ENCODE measurements at regions not wholly inside any gene's neighbourhood (a gene's known extent, or its start where the extent isn't known, plus 50 kb on each side); places are given as distances from the start of the nearest gene placed in this dataset.

DNA sequence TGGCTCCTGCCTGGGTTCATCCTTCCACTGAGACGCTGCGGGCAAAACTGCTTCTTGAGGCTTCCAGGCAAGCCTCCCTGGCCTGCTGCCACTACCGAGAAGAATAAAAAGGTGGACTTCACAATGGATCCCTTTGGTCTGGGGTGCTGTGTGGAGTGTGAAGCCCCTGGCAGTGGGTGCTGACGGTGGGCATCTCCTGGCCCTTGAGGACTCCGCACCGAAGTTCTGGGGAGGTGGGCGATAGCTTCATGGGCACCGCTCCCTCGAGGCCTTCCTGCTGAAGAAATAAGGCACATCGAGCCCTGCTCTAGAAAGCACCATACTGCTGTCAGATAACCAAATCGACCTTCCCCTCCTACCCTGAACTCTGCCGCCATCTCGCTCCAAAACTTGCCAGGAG lies 106.6 kb upstream of the CTBP2 start:
- DNase-seq, result no peak

DNA sequence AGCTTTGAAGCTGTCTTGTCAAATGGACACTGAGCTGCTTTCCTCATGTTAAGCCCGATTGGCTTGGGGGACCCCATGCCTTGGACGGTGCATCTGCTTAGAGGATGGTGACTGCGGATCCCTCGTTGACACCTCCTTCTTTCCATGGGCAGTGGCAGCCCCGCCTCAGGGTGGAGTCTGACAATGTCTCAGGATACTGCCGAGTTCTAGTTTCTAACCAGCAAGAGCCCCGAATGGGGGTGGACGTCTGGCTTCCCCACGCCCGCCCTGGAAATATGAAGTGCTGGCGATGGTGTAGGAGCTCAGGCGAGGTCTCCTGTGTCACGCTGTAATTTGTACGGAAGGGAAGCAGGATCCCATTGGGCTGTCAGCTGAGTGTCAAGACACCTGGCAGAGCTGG lies 106.2 kb upstream of the CTBP2 start:
- Mint-ChIP-seq H3K4me3 (no peak overlapping the region), H3K27me3 (ENCODE audit: low read depth) (no peaks in the 10 kb centered on the region), H3K27ac (no peak overlapping the region), H3K9me3 (ENCODE audit: insufficient read depth) (peaks cover 7% of the 10 kb centered on the region), H3K36me3 (ENCODE audit: low read depth) (no peaks in the 10 kb centered on the region), H3K4me1 (ENCODE audit: low read depth) (no peaks in the 10 kb centered on the region)
- ChIA-PET CTCF (no interaction called here), POLR2A (no interaction called here)
- no peak for ATAC-seq
- no peak for DNase-seq

More for the DNA sequence above, 106.6 kb upstream of the CTBP2 start:
- H3K4me3 Mint-ChIP-seq, result no peak overlapping the region
- no peaks in the 10 kb centered on the region for H3K36me3 Mint-ChIP-seq (ENCODE audit: low read depth)
- ATAC-seq, result no peak
- no peaks in the 10 kb centered on the region for H3K4me1 Mint-ChIP-seq (ENCODE audit: low read depth)
- POLR2A ChIA-PET, result no interaction called here
- H3K27ac Mint-ChIP-seq, result no peak overlapping the region
- CTCF ChIA-PET, result no interaction called here
- H3K9me3 Mint-ChIP-seq (ENCODE audit: insufficient read depth), result peaks cover 3% of the 10 kb centered on the region
- no peaks in the 10 kb centered on the region for H3K27me3 Mint-ChIP-seq (ENCODE audit: low read depth)

GRCh38 chr10:125265579-125265955 lies 105.2 kb upstream of the CTBP2 start:
- ChIA-PET POLR2A (no interaction called here), CTCF (no interaction called here)
- H3K36me3 Mint-ChIP-seq (ENCODE audit: low read depth), result no peaks in the 10 kb centered on the region
- ATAC-seq (no peak), DNase-seq (no peak)
- H3K27me3 Mint-ChIP-seq (ENCODE audit: low read depth), result no peaks in the 10 kb centered on the region
- H3K4me1 Mint-ChIP-seq (ENCODE audit: low read depth), result no peaks in the 10 kb centered on the region
- no peak overlapping the region for H3K4me3 Mint-ChIP-seq
- H3K9me3 Mint-ChIP-seq (ENCODE audit: insufficient read depth), result peaks cover 7% of the 10 kb centered on the region
- H3K27ac Mint-ChIP-seq, result no peak overlapping the region

GRCh38 chr10:125264757-125265578 lies 104.6 kb upstream of the CTBP2 start:
- CTCF ChIA-PET, result no interaction called here
- no peaks in the 10 kb centered on the region for H3K27me3 Mint-ChIP-seq (ENCODE audit: low read depth)
- H3K4me1 Mint-ChIP-seq (ENCODE audit: low read depth), result no peaks in the 10 kb centered on the region
- DNase-seq (no peak), ATAC-seq (no peak)
- no peak overlapping the region for H3K27ac Mint-ChIP-seq
- POLR2A ChIA-PET, result no interaction called here
- no peak overlapping the region for H3K4me3 Mint-ChIP-seq
- H3K9me3 Mint-ChIP-seq (ENCODE audit: insufficient read depth), result peaks cover 7% of the 10 kb centered on the region
- H3K36me3 Mint-ChIP-seq (ENCODE audit: low read depth), result no peaks in the 10 kb centered on the region

GRCh38 chr10:125264091-125264490 lies 103.7 kb upstream of the CTBP2 start:
- Mint-ChIP-seq H3K27me3 (ENCODE audit: low read depth) (no peaks in the 10 kb centered on the region), H3K4me1 (ENCODE audit: low read depth) (no peaks in the 10 kb centered on the region), H3K36me3 (ENCODE audit: low read depth) (no peaks in the 10 kb centered on the region), H3K27ac (no peak overlapping the region), H3K9me3 (ENCODE audit: insufficient read depth) (peaks cover 7% of the 10 kb centered on the region), H3K4me3 (no peak overlapping the region)
- POLR2A ChIA-PET, result no interaction called here
- no peak for DNase-seq
- ATAC-seq, result no peak
- CTCF ChIA-PET, result no interaction called here

DNA sequence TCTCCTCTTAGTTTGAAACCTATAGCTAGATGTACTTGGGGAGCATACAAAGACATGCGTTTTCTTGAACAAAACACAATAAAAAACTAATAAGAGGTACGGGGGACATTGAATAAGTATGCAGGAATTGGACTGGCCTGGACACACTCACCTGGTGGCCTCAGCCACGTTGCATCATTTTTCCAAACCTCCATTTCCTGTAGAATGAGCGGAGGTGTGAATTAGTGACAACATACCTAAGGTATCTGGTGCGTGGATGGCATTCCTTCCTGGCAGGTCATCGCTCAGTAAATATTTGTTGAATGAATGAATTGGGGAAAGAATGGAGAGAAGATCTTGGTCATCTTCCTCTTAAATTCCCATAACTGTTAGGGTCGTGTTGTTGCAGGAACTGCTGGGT lies 103.2 kb upstream of the CTBP2 start:
- peaks cover 7% of the 10 kb centered on the region for H3K9me3 Mint-ChIP-seq (ENCODE audit: insufficient read depth)
- no peaks in the 10 kb centered on the region for H3K36me3 Mint-ChIP-seq (ENCODE audit: low read depth)
- H3K4me1 Mint-ChIP-seq (ENCODE audit: low read depth), result no peaks in the 10 kb centered on the region
- H3K27me3 Mint-ChIP-seq (ENCODE audit: low read depth), result no peaks in the 10 kb centered on the region
- POLR2A ChIA-PET, result no interaction called here
- CTCF ChIA-PET, result no interaction called here
- H3K27ac Mint-ChIP-seq, result no peak overlapping the region
- no peak overlapping the region for H3K4me3 Mint-ChIP-seq
- ATAC-seq, result no peak
- DNase-seq, result no peak

GRCh38 chr10:125262920-125263319 lies 102.6 kb upstream of the CTBP2 start:
- CTCF ChIA-PET, result no interaction called here
- peaks cover 7% of the 10 kb centered on the region for H3K9me3 Mint-ChIP-seq (ENCODE audit: insufficient read depth)
- no peak overlapping the region for H3K4me3 Mint-ChIP-seq
- no peak overlapping the region for H3K27ac Mint-ChIP-seq
- no peaks in the 10 kb centered on the region for H3K36me3 Mint-ChIP-seq (ENCODE audit: low read depth)
- POLR2A ChIA-PET, result no interaction called here
- ATAC-seq (no peak), DNase-seq (no peak)
- H3K4me1 Mint-ChIP-seq (ENCODE audit: low read depth), result no peaks in the 10 kb centered on the region
- no peaks in the 10 kb centered on the region for H3K27me3 Mint-ChIP-seq (ENCODE audit: low read depth)

- ChIA-PET POLR2A (no interaction called here), CTCF (no interaction called here)
- Mint-ChIP-seq H3K9me3 (ENCODE audit: insufficient read depth) (peaks cover 7% of the 10 kb centered on the region), H3K4me3 (no peak overlapping the region), H3K4me1 (ENCODE audit: low read depth) (no peaks in the 10 kb centered on the region), H3K27ac (no peak overlapping the region), H3K27me3 (ENCODE audit: low read depth) (no peaks in the 10 kb centered on the region), H3K36me3 (ENCODE audit: low read depth) (no peaks in the 10 kb centered on the region)
- DNase-seq, result no peak
- no peak for ATAC-seq
Observed at GRCh38 chr10:125262409-125262808, 102.0 kb upstream of the CTBP2 start.

GRCh38 chr10:125261491-125262186 lies 101.3 kb upstream of the CTBP2 start:
- CTCF ChIA-PET, result no interaction called here
- Mint-ChIP-seq H3K27ac (no peak overlapping the region), H3K4me1 (ENCODE audit: low read depth) (no peaks in the 10 kb centered on the region), H3K27me3 (ENCODE audit: low read depth) (no peaks in the 10 kb centered on the region), H3K36me3 (ENCODE audit: low read depth) (no peaks in the 10 kb centered on the region), H3K9me3 (ENCODE audit: insufficient read depth) (peaks cover 7% of the 10 kb centered on the region), H3K4me3 (no peak overlapping the region)
- DNase-seq, result no peak
- ATAC-seq, result no peak
- POLR2A ChIA-PET, result no interaction called here

DNA sequence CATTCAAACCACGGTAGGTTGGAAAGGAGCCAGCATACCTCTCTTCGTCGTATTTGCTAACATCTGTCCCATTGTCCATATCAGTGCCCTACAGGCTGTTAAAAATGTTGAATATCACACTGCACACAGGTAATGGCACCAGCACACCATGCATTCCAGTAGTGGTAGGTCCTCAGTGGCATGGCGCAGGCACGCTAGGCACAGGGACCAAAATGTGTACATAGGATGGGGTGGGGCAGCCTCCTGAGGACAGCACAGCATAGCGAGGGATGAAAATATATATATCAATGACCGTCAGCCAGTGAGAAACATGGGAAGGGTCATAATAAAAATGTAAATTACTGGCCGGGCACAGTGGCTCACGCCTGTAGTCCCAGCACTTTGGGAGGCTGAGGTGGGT lies 99.9 kb upstream of the CTBP2 start:
- ATAC-seq (no peak), DNase-seq (no peak)
- Mint-ChIP-seq H3K27me3 (ENCODE audit: low read depth) (no peaks in the 10 kb centered on the region), H3K36me3 (ENCODE audit: low read depth) (no peaks in the 10 kb centered on the region), H3K4me1 (ENCODE audit: low read depth) (no peaks in the 10 kb centered on the region), H3K27ac (no peak overlapping the region), H3K9me3 (ENCODE audit: insufficient read depth) (peaks cover 7% of the 10 kb centered on the region), H3K4me3 (no peak overlapping the region)
- ChIA-PET POLR2A (no interaction called here), CTCF (no interaction called here)

- ChIA-PET POLR2A (no interaction called here), CTCF (no interaction called here)
- no peak overlapping the region for H3K4me3 Mint-ChIP-seq
- no peaks in the 10 kb centered on the region for H3K4me1 Mint-ChIP-seq (ENCODE audit: low read depth)
- H3K27me3 Mint-ChIP-seq (ENCODE audit: low read depth), result no peaks in the 10 kb centered on the region
- peaks cover 7% of the 10 kb centered on the region for H3K9me3 Mint-ChIP-seq (ENCODE audit: insufficient read depth)
- H3K36me3 Mint-ChIP-seq (ENCODE audit: low read depth), result no peaks in the 10 kb centered on the region
- no peak overlapping the region for H3K27ac Mint-ChIP-seq
- DNase-seq, result no peak
- ATAC-seq, result no peak
Observed at GRCh38 chr10:125259651-125260050, 99.3 kb upstream of the CTBP2 start.

DNA sequence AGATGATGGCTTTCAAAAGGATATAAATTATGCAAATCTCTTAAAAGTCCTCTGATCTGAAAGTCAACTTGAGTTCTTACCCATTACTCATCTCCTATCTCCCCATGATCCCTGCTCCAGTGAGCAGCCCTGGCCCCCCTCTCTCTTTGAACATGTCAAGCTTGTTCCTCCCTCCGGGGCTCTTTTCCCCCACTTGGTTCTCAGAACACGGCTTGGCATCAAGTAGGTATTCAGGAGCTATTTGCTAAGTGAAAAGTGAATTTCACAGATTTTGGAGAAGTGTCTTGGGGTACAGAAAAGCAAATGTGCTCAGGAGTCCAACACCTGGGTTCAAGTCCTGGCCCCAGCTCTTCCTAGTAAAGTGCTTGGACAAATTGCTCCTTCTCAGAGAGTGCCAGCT lies 98.3 kb upstream of the CTBP2 start:
- peaks cover 7% of the 10 kb centered on the region for H3K9me3 Mint-ChIP-seq (ENCODE audit: insufficient read depth)
- H3K27ac Mint-ChIP-seq, result no peak overlapping the region
- no peak for ATAC-seq
- no peak overlapping the region for H3K4me3 Mint-ChIP-seq
- H3K27me3 Mint-ChIP-seq (ENCODE audit: low read depth), result no peaks in the 10 kb centered on the region
- ChIA-PET CTCF (no interaction called here), POLR2A (no interaction called here)
- H3K36me3 Mint-ChIP-seq (ENCODE audit: low read depth), result no peaks in the 10 kb centered on the region
- DNase-seq, result no peak
- no peaks in the 10 kb centered on the region for H3K4me1 Mint-ChIP-seq (ENCODE audit: low read depth)
